ENCODE measurements at regions not wholly inside any gene's neighbourhood (a gene's known extent, or its start where the extent isn't known, plus 50 kb on each side); places are given as distances from the start of the nearest gene placed in this dataset.

DNA sequence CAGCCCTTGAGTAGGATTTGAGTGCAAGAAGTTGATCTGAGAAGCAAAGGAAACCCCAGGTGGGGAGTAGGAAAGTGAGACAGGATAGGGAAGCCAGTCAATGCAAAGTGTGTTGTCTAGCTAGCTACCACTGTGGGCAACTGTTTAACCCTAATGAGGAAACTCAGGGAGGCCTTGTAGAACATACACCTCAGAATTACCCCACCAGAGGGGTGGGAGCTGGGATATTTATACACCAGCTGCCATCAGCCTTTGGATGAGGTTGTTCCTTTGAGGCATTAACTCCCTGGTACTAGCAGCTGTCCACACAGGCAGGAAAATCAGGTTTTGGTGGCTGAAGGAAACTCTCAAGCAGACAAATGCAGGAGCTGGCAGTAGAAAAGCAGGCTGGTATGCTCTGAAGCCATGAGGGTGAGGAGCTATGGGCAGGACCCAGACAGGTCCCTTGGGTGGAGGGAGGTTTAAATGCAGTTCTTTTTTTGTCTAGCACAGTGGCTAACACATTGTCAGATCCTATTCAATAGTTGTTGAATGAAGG lies 60.1 kb upstream of the ARID5B start:
- POLR2A ChIA-PET = no interaction called here
- no peaks in the 10 kb centered on the region for H3K9me3 ChIP-seq
- peaks cover 18 to 38% of the 10 kb centered on the region in 2 experiments for H3K4me1 ChIP-seq (ENCODE audit: control insufficient read depth in 1 of 2, insufficient read depth in 2 of 2, low read depth in 1 of 2, low read length in 1 of 2)
- H4K20me1 ChIP-seq (ENCODE audit: insufficient read depth) = no peaks in the 10 kb centered on the region
- no peak overlapping the region for H3K4me3 ChIP-seq (ENCODE audit: low read depth in 2 of 2, low read length in 1 of 2)
- H3K36me3 ChIP-seq (replicated peaks in 1 of 2; ENCODE audit: control insufficient read depth in 1 of 2, insufficient read depth in 2 of 2, low read length in 1 of 2) = no peaks in the 10 kb centered on the region
- peaks cover 33% of the 10 kb centered on the region for H3F3A ChIP-seq (replicated peaks; ENCODE audit: insufficient read depth)
- peak overlapping the region in 1 of 2 experiments; percentile 88; a peak in 1 of 4 replicates for H3K27ac ChIP-seq (ENCODE audit: low read depth in 2 of 2, low read length in 1 of 2)
- no peak for TF ChIP-seq FOXJ3 (CRISPR knock-in tag; IDR thresholded peaks at IDR 0.05)
- no peak for TF ChIP-seq FOSL2 (IDR thresholded peaks at IDR 0.05; ENCODE audit: borderline replicate concordance, low read depth)
- TF ChIP-seq MAX (IDR thresholded peaks at IDR 0.05; ENCODE audit: low read depth) = no peak
- no peak for TF ChIP-seq ELF1 (IDR thresholded peaks at IDR 0.05)
- no peak for TF ChIP-seq GATA2 (CRISPR knock-in tag; IDR thresholded peaks at IDR 0.05)
- no peak for TF ChIP-seq JUND (IDR thresholded peaks at IDR 0.05)
- H2AFZ ChIP-seq (ENCODE audit: low read depth) = no peak overlapping the region
- H3K9me2 ChIP-seq = no peaks in the 10 kb centered on the region
- H3K4me2 ChIP-seq = no peak overlapping the region
- H3K79me2 ChIP-seq (ENCODE audit: insufficient read depth) = no peaks in the 10 kb centered on the region
- H3K27me3 ChIP-seq (ENCODE audit: insufficient read depth) = no peaks in the 10 kb centered on the region
- no peak overlapping the region for H3K9ac ChIP-seq
- CTCF ChIA-PET = no interaction called here
- no peak for DNase-seq

DNA sequence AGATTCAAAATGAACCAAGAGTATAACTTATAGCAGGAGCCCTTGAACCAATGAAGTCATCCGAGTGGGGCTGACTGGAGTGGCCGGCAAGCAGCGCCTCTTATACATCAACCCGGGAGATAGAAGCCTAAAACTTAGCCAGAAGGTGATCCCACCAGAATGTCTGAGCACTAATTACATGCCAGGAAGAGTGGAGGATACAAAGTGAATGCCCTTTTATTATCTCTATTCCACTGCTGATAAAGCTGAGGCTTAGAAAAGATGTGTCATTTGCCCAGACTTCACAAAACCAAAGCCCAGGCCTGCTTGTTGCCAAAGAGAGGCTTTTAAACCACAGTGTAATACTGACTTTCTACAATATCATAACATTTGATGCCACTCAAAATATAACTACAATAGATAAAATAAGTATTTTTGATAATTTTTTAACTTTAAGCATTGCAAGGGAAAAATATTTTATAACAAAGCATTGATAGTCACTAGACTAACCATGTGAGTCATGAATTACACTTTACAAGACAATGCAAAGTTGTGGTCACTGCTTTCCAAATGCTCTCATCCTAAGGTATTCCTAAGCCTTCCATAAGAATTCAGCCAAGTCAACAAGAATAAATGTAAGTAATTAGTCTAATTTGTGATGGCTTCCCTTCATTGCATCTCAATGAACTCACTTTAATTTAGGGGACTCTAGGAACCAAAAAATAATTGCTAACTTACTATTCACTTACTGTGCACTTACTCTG lies 58.6 kb upstream of the ARID5B start:
- CTCF ChIA-PET = interaction anchor here (1.4 kb wide), 2 partner anchors 23 to 130 kb away, joined by 3 to 5 read pairs; no protein-coding TSS in a partner anchor
- peak overlapping the region; percentile 49 for H2AFZ ChIP-seq (ENCODE audit: low read depth)

More for the DNA sequence above, 58.6 kb upstream of the ARID5B start:
- H3K4me1 ChIP-seq (ENCODE audit: control insufficient read depth in 1 of 2, insufficient read depth in 2 of 2, low read depth in 1 of 2, low read length in 1 of 2) = peaks cover 4 to 46% of the 10 kb centered on the region in 2 experiments
- no peaks in the 10 kb centered on the region for H4K20me1 ChIP-seq (ENCODE audit: insufficient read depth)
- H3K9me2 ChIP-seq = no peaks in the 10 kb centered on the region
- H3K27ac ChIP-seq (ENCODE audit: low read depth in 2 of 2, low read length in 1 of 2) = peak overlapping the region; percentile 11 to 88; a peak in 3 of 4 replicates
- no peaks in the 10 kb centered on the region for H3K9me3 ChIP-seq
- peak overlapping the region; percentile 46; the same call in 1 of the 2 replicates for H3K9ac ChIP-seq
- no peak for DNase-seq
- H3K79me2 ChIP-seq (ENCODE audit: insufficient read depth) = no peaks in the 10 kb centered on the region
- peak overlapping the region; percentile 55 for H3K4me2 ChIP-seq
- POLR2A ChIA-PET = no interaction called here
- H3F3A ChIP-seq (replicated peaks; ENCODE audit: insufficient read depth) = peaks cover 31% of the 10 kb centered on the region
- WGBS (ENCODE audit: low lambda C conversion rate) = 65% methylated on average over 4 of the region's 4 CpGs
- no peak overlapping the region for H3K4me3 ChIP-seq (ENCODE audit: low read depth in 2 of 2, low read length in 1 of 2)
- TF ChIP-seq JUND (IDR thresholded peaks at IDR 0.05) (peak; percentile 47), TCF12 (IDR thresholded peaks at IDR 0.05) (peak; percentile 34; the same call in 1 of the 2 replicates), TAF1 (IDR thresholded peaks at IDR 0.05; ENCODE audit: borderline replicate concordance, low read depth, low read length) (no peak), MXI1 (IDR thresholded peaks at IDR 0.05; ENCODE audit: low read depth, low read length) (no peak), MEF2A (IDR thresholded peaks at IDR 0.05; ENCODE audit: borderline replicate concordance, low read depth) (no peak), FOSL2 (IDR thresholded peaks at IDR 0.05; ENCODE audit: borderline replicate concordance, low read depth) (peak; percentile 68; the same call in 1 of the 2 replicates), CHD2 (IDR thresholded peaks at IDR 0.05; ENCODE audit: low read length, partially characterized antibody) (no peak), RAD21 (IDR thresholded peaks at IDR 0.05; ENCODE audit: low read length) (no peak), RFX5 (IDR thresholded peaks at IDR 0.05; ENCODE audit: low read length) (no peak)
- TF ChIP-seq, protein P1, sequence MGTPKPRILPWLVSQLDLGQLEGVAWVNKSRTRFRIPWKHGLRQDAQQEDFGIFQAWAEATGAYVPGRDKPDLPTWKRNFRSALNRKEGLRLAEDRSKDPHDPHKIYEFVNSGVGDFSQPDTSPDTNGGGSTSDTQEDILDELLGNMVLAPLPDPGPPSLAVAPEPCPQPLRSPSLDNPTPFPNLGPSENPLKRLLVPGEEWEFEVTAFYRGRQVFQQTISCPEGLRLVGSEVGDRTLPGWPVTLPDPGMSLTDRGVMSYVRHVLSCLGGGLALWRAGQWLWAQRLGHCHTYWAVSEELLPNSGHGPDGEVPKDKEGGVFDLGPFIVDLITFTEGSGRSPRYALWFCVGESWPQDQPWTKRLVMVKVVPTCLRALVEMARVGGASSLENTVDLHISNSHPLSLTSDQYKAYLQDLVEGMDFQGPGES (IDR thresholded peaks at IDR 0.05; ENCODE audit: low read depth, low read length) = no peak
- TF ChIP-seq, protein P2, sequence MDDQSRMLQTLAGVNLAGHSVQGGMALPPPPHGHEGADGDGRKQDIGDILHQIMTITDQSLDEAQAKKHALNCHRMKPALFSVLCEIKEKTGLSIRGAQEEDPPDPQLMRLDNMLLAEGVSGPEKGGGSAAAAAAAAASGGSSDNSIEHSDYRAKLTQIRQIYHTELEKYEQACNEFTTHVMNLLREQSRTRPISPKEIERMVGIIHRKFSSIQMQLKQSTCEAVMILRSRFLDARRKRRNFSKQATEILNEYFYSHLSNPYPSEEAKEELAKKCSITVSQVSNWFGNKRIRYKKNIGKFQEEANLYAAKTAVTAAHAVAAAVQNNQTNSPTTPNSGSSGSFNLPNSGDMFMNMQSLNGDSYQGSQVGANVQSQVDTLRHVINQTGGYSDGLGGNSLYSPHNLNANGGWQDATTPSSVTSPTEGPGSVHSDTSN (IDR thresholded peaks at IDR 0.05) = peak; percentile 59; the same call in 1 of the 2 replicates
- no peaks in the 10 kb centered on the region for H3K36me3 ChIP-seq (replicated peaks in 1 of 2; ENCODE audit: control insufficient read depth in 1 of 2, insufficient read depth in 2 of 2, low read length in 1 of 2)
- H3K27me3 ChIP-seq (ENCODE audit: insufficient read depth) = no peaks in the 10 kb centered on the region
